GM20000 (cell line): ENCODE measurements at regions not wholly inside any gene's neighbourhood (a gene's known extent, or its start where the extent isn't known, plus 50 kb on each side); places are given as distances from the start of the nearest gene placed in this dataset.

ENCODE experiments used
- DNase-seq: peaks from one replicate; pipeline ENCODE4 v3.0.0; 2012; ENCODE audit warnings: low spot score
- TF ChIP-seq, protein P1 (sequence below): IDR thresholded peaks from 2 replicates; pipeline ENCODE4 v1.5.1; 2012; ENCODE audit warnings: mild to moderate bottlenecking, control low read depth; ENCODE audit errors: extremely low read depth, missing control alignments

DNA sequence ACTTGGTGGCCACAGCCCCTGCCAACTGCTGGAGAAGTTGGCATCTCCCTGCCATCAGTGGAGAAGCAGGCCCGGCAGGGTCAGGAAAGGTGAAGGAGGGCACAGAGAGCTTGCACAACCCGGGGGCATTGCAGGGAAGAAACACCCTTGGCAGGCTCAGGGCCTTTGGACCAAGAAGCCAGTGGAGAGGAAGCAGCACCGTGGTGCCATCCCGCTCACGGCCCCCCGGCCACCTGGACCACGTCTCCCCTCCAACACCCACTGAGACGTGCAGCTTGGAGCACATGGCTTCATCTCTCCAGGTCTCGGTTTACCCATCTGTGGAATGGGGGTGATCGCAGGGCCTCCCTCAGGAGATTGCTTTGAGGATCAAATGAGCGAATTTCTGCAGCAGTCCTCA, 158.1 kb downstream of the RBFOX3 start:
- DNase-seq, result no peak

GRCh38 chr17:79451167-79451566, 159.7 kb downstream of the RBFOX3 start:
- no peak for DNase-seq

More for the DNA sequence above, 158.1 kb downstream of the RBFOX3 start:
- TF ChIP-seq, protein P1, sequence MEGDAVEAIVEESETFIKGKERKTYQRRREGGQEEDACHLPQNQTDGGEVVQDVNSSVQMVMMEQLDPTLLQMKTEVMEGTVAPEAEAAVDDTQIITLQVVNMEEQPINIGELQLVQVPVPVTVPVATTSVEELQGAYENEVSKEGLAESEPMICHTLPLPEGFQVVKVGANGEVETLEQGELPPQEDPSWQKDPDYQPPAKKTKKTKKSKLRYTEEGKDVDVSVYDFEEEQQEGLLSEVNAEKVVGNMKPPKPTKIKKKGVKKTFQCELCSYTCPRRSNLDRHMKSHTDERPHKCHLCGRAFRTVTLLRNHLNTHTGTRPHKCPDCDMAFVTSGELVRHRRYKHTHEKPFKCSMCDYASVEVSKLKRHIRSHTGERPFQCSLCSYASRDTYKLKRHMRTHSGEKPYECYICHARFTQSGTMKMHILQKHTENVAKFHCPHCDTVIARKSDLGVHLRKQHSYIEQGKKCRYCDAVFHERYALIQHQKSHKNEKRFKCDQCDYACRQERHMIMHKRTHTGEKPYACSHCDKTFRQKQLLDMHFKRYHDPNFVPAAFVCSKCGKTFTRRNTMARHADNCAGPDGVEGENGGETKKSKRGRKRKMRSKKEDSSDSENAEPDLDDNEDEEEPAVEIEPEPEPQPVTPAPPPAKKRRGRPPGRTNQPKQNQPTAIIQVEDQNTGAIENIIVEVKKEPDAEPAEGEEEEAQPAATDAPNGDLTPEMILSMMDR, result no peak

DNA sequence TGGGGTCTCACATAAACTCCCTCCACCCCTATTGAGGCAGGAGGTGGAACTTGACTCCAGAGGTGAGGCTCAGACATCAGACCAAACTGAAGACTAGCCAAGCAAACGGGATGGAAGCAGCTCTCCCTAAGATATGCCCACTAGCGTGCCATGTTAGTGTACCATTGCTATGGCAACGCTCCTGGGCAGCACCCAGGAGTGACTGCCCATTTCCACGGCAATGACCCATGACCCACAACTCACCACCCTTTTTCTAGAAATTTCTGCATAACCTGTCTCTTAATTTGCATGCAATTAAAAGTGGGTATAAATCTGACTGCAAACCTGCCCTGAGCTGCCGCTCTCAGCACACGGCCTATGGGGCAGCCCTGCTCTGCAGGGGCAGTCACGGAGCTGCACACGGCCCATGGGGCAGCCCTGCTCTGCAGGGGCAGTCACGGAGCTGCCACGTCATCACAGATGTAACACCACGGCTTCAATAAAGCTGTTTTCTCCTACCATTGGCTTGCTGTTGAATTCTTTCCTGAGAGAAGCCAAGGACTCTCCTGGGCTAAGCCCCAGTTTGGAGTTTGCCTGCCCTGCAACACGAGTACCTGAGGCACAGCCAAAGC, 164.3 kb downstream of the RBFOX3 start:
- no peak for DNase-seq
- TF ChIP-seq, protein P1, result no peak

More at GRCh38 chr17:79451167-79451566, 159.7 kb downstream of the RBFOX3 start:
- TF ChIP-seq, protein P1, result no peak

DNA sequence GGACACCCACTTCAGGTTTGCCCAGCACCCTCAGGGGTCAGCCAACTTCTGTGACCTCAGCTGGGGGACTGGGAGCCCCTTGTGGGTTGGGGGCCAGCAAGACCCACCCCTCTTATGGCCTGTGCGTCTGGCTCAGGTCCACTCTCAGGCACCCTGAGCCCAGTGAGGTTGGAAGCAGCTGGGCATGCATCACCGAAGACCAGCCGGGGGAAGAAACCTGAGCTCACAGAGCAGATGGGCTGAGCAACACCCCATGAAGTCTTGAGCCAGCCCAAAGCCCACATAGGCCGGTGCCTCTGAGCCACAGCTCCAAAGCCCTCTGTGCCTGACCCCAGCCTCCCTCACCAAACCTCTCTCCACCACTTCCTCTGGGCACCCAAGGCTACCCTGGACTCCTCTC, 166.7 kb downstream of the RBFOX3 start:
- TF ChIP-seq, protein P1, result no peak
- DNase-seq, result no peak

DNA sequence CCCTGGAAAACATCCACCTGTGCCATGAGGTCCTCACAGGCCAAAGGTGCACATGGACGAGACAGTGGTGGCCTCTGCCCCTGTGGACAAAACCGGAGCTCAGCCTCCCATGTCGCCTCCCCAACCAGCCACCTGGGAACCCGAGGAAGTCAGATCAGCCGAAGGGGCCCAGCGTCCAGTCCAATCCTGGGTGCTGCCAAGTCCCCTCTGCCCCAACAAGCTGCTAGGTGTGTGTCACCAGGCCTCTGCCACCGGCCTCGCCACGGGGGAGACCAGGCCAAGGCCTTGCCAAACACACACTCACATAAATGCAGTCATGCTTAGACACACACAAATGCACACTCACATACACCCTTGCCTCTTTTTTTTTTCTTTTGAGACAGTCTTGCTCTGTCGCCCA, 167.8 kb downstream of the RBFOX3 start:
- DNase-seq, result no peak
- TF ChIP-seq, protein P1, result no peak

- DNase-seq, result no peak
- TF ChIP-seq, protein P1, result no peak
Observed at GRCh38 chr17:79441356-79442160, 169.3 kb downstream of the RBFOX3 start.

- no peak for DNase-seq
- TF ChIP-seq, protein P1, result no peak
Observed at GRCh38 chr17:79440251-79440650, 170.6 kb downstream of the RBFOX3 start.
